T-helper 1 cell treated with Interleukin-12 subunit alpha and Interleukin-12 subunit beta and Interleukin-4 antibody, amounts not matched to agents 30 ng/mL and 1 ng/mL, for 36 hours (primary cell): ENCODE measurements at regions not wholly inside any gene's neighbourhood (a gene's known extent, or its start where the extent isn't known, plus 50 kb on each side); places are given as distances from the start of the nearest gene placed in this dataset.

Experiments used
- intact Hi-C: fragments of 100-400 bp; cut with micrococcal nuclease; formaldehyde crosslinking; loops from one replicate; pipeline ENCODE4 v1.15.1; 2024

- intact Hi-C loops = no loop called here
Observed at GRCh38 chr2:71892896-71893295, 254.8 kb downstream of the CYP26B1 start.

- intact Hi-C loops = no loop called here
Observed at GRCh38 chr2:71892423-71892730, 255.3 kb downstream of the CYP26B1 start.

GRCh38 chr2:71891719-71892422 is 255.8 kb downstream of the CYP26B1 start:
- intact Hi-C loops = no loop called here

- intact Hi-C loops = no loop called here
Observed at GRCh38 chr2:71891155-71891554, 256.5 kb downstream of the CYP26B1 start.

GRCh38 chr2:71889759-71890684 is 257.6 kb downstream of the CYP26B1 start:
- intact Hi-C loops = no loop called here

DNA sequence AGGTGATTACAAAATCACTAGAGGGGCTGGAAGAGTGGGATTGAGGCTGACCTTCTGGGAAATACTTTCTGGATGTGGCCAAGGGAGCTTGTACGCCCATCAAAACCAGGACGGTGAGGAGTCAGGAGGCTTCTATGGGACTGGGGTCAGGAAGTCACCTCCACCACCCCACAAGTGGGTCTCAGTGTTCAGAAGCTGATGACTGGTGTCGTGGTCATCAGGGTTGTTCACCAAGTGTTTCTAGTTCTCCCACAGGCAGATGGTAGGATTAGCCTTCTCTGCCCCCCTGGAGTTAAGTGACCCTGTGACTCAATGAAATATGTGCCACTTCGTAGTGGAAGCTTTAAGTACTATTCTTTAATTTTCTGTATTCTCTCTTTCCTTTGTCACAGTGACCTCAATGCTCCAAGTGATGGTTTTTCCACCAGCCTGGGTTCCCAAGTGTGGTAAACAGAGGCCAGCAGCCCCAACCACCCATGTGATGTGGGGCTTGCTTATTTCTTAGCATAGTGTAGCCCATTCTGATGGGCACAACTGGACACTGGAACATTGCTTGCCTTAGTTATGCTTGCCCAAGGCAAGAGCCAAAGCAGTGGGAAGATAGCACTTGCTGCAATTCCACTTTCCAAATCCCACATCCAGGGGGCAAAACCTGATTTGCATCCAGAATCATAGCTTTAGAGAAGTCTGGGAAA is 258.8 kb downstream of the CYP26B1 start:
- intact Hi-C loops = no loop called here

- intact Hi-C loops = no loop called here
Observed at GRCh38 chr2:71887196-71887595, 260.5 kb downstream of the CYP26B1 start.

DNA sequence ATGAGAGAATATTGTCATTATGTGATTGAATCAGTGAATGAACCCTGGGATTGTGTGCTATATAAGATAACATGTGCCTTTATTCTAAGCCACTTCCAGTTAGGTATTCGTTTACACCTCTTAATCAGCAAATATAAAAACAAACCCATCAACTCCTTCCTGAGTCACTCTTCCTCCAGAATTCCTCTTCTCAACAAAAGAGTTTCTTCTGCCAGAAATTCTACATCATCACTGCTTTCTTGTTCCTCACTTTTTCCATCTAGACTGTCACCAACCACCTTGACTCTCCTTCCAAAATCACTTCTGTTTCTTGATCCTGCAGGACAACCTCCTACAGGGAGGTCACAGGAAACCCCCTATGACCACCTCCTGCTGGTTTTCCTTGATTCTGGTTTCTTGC is 261.4 kb downstream of the CYP26B1 start:
- intact Hi-C loops = no loop called here

DNA sequence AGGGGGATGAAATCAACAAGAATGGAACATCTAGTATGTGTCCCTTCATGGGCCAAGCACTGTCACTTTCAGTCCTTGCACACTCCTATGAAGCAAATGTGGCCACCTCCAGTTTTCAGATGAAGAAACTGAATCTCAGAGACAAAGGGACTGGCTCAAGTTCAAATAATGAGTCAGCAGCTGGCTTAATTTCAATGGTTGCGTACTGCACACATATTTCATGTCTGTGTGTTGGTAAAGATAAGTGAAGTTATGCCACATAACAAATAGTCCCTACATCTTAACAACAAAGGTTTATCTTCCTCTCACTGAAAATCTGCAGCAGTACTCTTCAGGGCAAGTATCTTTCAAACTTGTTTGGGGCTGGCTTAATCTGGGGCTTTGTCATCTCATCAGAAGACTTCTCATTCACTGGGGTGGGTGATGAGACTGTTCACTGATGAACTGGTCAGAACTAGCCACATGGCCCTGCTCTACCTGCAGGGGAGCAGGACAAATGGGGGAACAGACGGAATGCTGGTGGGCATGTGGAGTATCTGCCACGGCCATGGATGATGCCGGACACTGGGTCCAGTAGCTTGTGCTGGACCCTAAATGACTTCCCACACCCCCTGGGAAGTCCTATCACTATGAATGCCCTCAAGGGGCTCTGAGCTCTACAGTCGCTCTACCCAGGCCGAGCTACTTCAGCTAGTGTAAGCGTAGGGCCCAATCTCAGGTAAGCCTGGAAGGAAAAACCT is 263.2 kb downstream of the CYP26B1 start:
- intact Hi-C loops = no loop called here

GRCh38 chr2:71882949-71883472 is 264.7 kb downstream of the CYP26B1 start:
- intact Hi-C loops = no loop called here

GRCh38 chr2:71882236-71882946 is 265.3 kb downstream of the CYP26B1 start:
- intact Hi-C loops = no loop called here

GRCh38 chr2:71880846-71881610 is 266.6 kb downstream of the CYP26B1 start:
- intact Hi-C loops = no loop called here

- intact Hi-C loops = no loop called here
Observed at GRCh38 chr2:71880287-71880686, 267.4 kb downstream of the CYP26B1 start.

GRCh38 chr2:71879509-71880184 is 268.0 kb downstream of the CYP26B1 start:
- intact Hi-C loops = no loop called here

GRCh38 chr2:71878626-71879508 is 268.8 kb downstream of the CYP26B1 start:
- intact Hi-C loops = no loop called here

- intact Hi-C loops = no loop called here
Observed at GRCh38 chr2:71877636-71878035, 270.0 kb downstream of the CYP26B1 start.

GRCh38 chr2:71876542-71877451 is 270.9 kb downstream of the CYP26B1 start:
- intact Hi-C loops = no loop called here
